Stomach (tissue), 4 donors: ENCODE measurements at regions not wholly inside any gene's neighbourhood (a gene's known extent, or its start where the extent isn't known, plus 50 kb on each side); places are given as distances from the start of the nearest gene placed in this dataset.

Experiments
- CTCF ChIP-seq, 7 experiments: fragments of 450-650 bp in 4 of 7; fragments of 200-600 bp in 3 of 7; sonication (generic) in 3 of 7; IDR thresholded peaks; one replicate each; pipeline ENCODE4 v1.5.1; 2016 to 2019; ENCODE audit warnings: antibody characterized with exemption in 7 of 7, control low read depth in 2 of 7, mild to moderate bottlenecking in 1 of 7
- EP300 ChIP-seq: sonication (generic); formaldehyde crosslinking; IDR thresholded peaks from one replicate; pipeline ENCODE4 v1.6.1; 2017; ENCODE audit warnings: antibody characterized with exemption
- POLR2A ChIP-seq, 4 donors: fragments of 450-650 bp; IDR thresholded peaks; one replicate each; pipeline ENCODE4 v1.6.1; 2016; ENCODE audit warnings: antibody characterized with exemption in 4 of 4, control low read depth in 2 of 4, mild to moderate bottlenecking in 1 of 4, moderate library complexity in 1 of 4
- POLR2AphosphoS5 ChIP-seq, 3 donors: sonication (generic); formaldehyde crosslinking; IDR thresholded peaks; one replicate each; pipeline ENCODE4 v1.6.1; 2016; ENCODE audit warnings: antibody characterized with exemption in 3 of 3

DNA sequence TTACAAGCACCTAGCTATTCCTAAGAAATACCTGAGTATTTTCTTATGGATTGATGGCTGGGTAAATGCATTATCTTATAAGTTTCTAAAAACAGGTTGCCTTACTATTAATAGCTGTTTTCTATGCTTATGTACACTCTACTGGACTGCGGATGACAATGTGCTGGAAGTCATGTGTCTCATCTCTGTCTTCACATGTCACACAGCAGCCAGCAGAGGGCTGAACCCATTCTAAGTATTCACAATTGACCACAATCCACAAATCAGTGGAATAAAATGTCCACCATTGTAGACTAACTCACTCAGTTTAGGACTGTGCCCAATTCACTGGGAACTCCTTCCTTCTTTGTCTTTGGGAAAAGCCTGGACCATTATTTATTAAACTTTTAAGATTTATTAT is 371.2 kb downstream of the INSIG2 start:
- TF ChIP-seq CTCF (IDR thresholded peaks at IDR 0.05) (no peak), POLR2AphosphoS5 (IDR thresholded peaks at IDR 0.05) (no peak), POLR2A (IDR thresholded peaks at IDR 0.05) (no peak), EP300 (no peak)
